GM21576 (cell line): ENCODE measurements at regions not wholly inside any gene's neighbourhood (a gene's known extent, or its start where the extent isn't known, plus 50 kb on each side); places are given as distances from the start of the nearest gene placed in this dataset.
A peak's percentile ranks its signal among the peaks of the same experiment; 100 is the strongest.

Experiments used
- ATAC-seq: cut with Tn5 transposase; IDR thresholded peaks from one replicate; pipeline ENCODE4 v1.9.1; 2021; ENCODE audit warnings: mild to moderate bottlenecking, moderate library complexity; ENCODE audit not compliant: unreplicated experiment

GRCh38 chrX:69028006-69028760 is 137.1 kb downstream of the PJA1 start:
- peak; percentile 89 for ATAC-seq

DNA sequence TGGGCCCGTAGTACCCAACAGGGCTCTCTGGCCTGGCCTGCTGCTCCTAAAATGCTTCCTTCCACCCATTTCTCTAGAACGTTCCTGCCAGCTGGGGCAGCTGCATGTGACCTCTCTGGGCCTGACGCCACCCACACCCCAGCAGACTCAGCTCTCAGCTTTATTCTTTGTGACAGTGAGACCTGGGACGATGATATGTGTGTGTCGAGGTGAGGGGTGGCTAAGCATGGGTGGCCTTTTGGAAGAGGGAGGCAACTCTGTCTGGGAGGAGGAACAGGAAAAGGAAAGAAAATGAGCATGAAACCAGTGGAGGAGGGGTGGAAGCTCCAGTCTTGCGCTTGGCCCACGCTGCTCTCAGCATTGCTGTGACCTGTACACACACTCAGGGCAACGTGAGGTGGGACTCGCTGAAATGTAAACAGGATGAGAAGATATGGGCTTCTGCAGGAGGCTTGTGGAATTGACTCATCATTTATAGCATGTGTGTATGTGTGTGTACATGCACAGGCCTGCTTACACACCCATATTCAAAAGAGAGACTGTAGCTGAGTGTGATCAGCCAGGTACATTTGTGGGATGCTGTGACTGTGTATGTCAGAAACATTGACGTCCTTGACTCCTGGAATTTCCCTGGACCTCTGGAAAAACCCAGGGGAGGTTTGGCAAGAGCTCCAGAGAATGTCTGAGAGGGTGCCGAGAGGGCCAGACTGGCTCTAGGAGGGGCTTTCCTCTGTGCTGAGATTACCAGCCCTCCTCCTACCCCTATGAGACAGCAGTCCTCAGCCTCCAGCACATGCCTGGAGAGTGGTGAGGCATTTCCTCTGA is 137.9 kb downstream of the PJA1 start:
- no peak for ATAC-seq

DNA sequence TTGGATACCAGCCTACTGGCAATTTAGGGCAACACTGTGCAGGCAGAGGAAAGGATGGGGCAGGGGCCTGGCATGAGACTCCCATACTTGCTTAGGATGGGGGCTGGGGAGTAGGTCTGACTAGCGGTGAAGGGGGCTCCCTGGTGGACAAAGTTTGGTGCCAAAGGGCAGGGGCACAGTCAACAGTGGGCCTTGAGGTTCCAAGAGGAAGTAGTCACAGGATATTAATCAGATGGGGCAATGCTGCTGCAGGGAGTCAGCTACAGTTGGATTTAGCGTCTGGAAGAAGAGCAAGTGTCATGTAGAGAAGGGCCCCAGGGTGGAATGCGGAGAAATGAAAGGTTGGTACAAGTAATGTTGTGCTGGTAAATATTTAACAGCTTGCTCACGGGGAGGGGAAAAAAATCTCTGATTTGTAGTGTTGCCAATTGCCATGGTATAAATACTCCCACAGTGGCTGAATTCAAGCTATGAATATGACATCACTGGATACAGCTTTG is 139.4 kb downstream of the PJA1 start:
- no peak for ATAC-seq

- ATAC-seq, result no peak
These were observed 140.3 kb downstream of the PJA1 start for GRCh38 chrX:69024931-69025330.

- no peak for ATAC-seq
These were observed 141.0 kb downstream of the PJA1 start for GRCh38 chrX:69024161-69024736.

GRCh38 chrX:69022430-69022829 is 142.8 kb downstream of the PJA1 start:
- no peak for ATAC-seq

DNA sequence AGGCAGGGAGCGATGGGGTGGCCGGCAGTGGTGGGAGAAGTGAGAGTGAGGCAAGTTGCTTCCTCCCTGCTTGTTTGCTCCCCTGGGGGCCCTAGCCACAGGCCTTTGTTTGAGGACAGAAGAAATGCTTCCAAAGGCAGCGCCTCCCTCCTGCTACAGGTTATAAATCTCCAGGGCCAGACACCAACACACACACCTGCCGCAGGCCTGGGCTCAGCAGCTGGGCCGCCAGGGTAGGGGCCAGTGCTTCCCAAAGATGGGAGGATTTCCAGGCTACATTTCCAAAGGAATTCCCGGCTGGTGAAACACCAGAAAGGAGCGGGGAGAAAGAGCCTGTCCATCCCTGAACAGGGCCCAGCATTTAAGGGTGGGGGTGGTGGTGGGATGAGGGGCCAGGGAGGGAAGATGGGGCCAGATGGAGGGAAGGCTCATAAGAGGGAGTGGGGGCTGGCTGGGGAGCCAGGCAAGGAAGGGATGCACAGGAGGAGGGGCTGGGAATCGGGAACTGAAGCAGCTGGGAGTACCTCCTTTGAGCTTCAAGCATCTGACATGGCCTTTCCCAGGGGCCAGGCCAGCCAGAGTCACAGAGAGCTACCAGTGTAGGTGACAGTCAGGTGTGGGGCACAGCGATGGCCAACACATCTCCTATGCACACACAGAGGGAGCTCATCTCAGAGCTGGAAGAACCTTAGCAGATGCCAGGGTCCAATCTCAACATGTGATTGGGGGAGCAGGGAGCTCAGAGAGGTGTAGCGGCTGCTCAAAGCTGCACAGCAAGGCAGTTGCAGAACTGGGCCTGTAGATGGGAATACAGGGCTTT is 143.9 kb downstream of the PJA1 start:
- no peak for ATAC-seq

DNA sequence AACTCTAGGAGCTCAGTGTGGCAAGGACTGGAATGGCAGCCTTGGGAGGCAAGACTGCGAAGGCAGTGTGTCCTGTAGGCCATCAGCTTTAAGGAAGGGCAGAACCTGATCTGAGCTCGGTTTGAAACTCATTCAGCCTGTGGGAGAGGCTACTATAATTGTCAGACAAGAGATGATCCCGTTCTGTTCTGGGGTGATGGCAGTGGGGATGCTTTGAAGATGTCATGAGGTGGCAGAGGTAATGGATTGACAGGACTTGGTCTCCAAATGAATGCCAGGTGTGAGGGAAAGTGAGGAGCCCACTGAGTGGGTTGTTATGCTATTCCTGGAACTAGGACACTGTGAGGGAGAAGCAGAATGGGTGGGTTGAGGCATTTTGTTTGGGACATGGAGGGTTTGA is 144.9 kb downstream of the PJA1 start:
- ATAC-seq, result no peak

DNA sequence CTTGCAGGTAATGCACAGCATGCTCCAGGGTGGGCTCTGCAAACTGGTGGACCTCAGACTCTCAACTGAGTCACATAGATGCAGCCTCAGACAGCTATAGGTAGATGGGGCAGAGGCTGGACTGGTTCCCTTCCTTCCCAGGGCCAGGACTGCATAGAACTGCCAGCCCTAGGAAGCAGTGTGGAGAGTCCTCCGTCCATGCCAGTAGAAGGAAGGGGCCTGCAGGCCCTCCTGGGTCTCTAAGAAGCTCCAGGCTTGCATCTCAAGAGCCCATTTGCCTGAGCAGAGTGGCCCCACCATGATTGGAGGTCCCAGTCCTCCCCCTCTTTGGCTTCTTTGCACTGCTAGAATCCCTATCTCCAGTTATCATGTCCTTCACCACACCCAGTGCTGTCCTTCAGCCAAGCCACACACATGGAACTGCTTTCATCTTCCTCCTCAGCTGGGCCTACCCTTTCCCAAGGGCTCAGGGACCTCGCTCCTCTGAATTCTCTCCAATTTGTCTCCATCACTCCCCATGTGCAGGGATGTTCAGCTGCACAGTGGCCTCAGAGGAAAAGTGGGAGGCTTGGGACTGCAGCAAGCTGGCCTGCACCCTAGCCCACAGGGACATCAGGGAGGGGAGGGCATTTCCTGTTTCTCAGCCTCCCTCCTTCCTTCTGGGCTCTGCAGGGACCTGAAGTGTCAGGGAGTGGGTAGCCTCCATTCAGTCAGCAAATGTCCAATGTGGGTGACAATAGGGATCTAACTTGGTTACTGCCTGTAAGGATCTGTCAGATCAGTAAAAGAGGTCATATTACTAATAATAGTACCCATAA is 146.0 kb downstream of the PJA1 start:
- ATAC-seq, result no peak

- ATAC-seq, result no peak
These were observed 146.7 kb downstream of the PJA1 start for GRCh38 chrX:69018416-69019072.

DNA sequence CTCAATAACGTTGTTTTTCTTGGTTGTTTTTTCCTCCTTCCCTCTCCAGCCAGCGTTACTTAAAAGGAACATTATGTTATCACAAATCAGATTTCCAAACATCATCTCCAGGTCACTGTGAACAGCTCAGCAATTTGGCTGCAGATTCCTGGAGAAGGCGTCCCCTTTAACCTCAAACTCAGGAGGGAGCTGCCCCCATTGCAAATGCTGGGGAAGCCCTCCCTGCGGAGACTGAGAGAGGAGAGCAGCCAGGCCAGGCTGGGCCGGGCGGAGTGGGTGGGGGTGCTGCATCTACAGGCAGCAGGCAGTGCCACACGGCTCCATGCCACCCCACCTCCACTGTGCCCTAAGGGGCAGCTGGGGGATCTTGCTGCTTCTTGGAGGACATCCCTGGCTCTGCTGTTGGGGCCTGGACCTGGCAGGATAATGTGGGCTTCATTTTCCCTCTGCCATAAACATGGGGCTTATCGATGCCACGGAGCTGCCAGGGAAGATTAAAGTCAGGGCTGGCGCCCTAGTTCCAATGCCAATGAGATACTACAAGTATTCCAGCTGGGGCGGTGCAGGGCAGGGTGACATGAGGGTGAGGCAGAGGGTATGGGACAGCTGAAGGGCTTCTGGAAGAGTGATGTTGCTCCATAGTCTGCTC is 148.8 kb downstream of the PJA1 start:
- ATAC-seq, result no peak

DNA sequence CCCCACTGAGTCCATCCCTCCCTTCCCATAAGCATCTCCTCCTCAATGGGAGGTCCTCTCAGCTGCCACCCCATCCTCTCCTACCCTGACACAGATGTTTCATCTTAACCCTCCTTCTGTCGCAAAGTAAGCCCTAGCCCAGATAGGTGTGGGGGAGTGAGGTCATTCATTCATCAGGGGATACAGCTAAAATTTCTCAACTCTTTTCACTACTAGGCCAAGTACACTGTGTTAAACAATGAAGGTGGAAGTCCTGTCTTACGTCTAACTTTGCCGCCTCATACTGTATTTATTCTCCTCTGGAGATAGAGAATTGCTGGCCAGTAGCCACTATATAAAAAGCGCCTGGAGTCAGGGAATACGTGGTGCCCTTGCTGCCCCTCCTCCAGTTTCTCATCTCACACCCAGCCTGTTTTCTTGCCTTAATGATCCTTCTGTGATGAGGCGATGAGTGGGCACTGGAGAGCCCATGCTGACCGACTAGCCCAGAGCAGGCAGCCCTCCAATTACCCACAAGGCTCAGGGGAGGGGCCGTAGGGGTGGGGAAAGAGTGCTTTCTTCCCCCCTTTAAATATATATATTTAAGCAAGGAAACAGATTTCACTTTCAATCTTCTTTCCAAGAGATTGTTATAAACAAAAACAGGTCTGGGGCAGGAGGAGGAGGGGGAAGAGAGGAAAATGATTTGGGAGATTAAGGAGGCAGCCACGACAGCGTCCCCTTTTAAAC is 149.5 kb downstream of the PJA1 start:
- ATAC-seq, result no peak

- no peak for ATAC-seq
These were observed 150.1 kb downstream of the PJA1 start for GRCh38 chrX:69015156-69015555.

- ATAC-seq, result no peak
These were observed 151.1 kb downstream of the PJA1 start for GRCh38 chrX:69014200-69014599.

- no peak for ATAC-seq
These were observed 154.9 kb downstream of the PJA1 start for GRCh38 chrX:69010339-69010738.

GRCh38 chrX:69000877-69001276 is 164.4 kb downstream of the PJA1 start:
- no peak for ATAC-seq

DNA sequence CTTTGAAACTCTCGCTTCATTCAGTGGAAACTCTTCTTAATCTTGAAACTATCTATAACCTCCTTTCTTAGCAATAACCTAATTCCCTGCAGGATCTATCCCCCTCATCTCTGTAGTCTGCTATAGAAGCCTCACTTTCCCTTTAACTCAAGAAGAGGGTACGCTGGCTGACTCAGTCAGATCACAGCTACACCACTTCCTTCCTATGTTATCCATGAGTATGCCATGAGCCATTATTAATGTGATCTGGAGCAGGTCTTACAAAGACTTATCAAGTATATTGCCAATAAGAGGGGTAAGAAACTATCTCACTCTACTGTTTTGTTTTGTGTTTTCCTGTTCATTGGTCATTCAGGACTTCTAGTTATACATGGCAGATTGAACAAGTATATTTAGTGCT is 165.3 kb downstream of the PJA1 start:
- no peak for ATAC-seq

DNA sequence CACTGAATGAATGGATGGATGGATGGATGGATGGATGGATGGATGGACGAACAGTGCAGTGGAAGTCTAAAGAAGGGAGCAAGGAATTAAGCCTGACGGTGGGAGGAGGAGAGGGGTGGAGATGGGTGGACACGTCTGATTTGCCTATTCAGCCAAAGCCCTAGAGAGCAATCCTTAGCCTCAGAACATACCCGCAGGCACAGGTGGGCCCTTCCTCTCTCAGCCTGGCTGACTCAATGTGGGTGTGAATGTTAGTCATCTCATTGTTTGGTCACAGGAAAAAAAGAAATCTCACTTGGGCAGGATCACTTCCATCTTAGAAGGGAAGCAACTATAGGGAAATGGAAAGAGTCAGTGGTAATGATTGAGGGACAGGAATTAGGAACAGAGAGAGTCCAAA is 165.9 kb downstream of the PJA1 start:
- no peak for ATAC-seq
